T-cell (primary cell): ENCODE measurements at regions not wholly inside any gene's neighbourhood (a gene's known extent, or its start where the extent isn't known, plus 50 kb on each side); places are given as distances from the start of the nearest gene placed in this dataset.
"Not testable (repeated sequence)": the region's sequence is repeated elsewhere in the genome, so short reads cannot be mapped to it uniquely, and the experiment has no call there.

Experiments
- ATAC-seq, 4 experiments: fragments of 200-7000 bp in 3 of 4; fragments of 150-1000 bp in 1 of 4; cut with Tn5 transposase; replicated peaks in 1 of 4; 1 replicate in 3 of 4; 2 replicates in 1 of 4; pipeline ENCODE4 v1.10.0; 2021; ENCODE audit warnings: moderate library complexity in 3 of 4, mild to moderate bottlenecking in 2 of 4, moderate number of reproducible peaks in 1 of 4
- CTCF ChIA-PET, 2 donors: fragments of 300-600 bp; sonication (Branson Sonifier 250); formaldehyde crosslinking; loops; one replicate each; lab custom pipeline; 2022; ENCODE audit warnings: antibody characterized with exemption in 2 of 2; lab: Charles Lee
- POLR2A ChIA-PET, 2 donors: fragments of 300-600 bp; sonication (Branson Sonifier 250); formaldehyde crosslinking; loops; one replicate each; lab custom pipeline; 2022; ENCODE audit warnings: antibody characterized with exemption in 2 of 2; lab: Charles Lee
- DNase-seq, 35 experiments: peaks; one replicate each; pipeline versions ENCODE4 v3.0.0 to v3.0.0-alpha.2; 2013 to 2023
- H3K27ac ChIP-seq: one replicate; pipeline ENCODE4 v1.5.1; 2013; ENCODE audit warnings: low read length
- H3K27me3 ChIP-seq, 2 experiments: replicated peaks in 1 of 2; 1 replicate in 1 of 2; 2 replicates in 1 of 2; pipeline versions ENCODE4 v1.6.1 to v1.7.0; 2013; ENCODE audit warnings: low read length in 1 of 2, mixed read lengths in 1 of 2; ENCODE audit not compliant: control insufficient read depth in 2 of 2, insufficient read depth in 2 of 2; ENCODE audit errors: extremely low read depth in 1 of 2
- H3K36me3 ChIP-seq, 2 donors: 1 replicate in 1 of 2; 2 replicates in 1 of 2; pipeline versions ENCODE4 v1.6.1 to v1.7.0; 2013; ENCODE audit warnings: low read length in 1 of 2; ENCODE audit not compliant: control insufficient read depth in 2 of 2, insufficient read depth in 1 of 2; ENCODE audit errors: extremely low read depth in 1 of 2
- H3K4me1 ChIP-seq, 2 experiments: 1 replicate in 1 of 2; 2 replicates in 1 of 2; pipeline versions ENCODE4 v1.6.1 to v1.7.0; 2013; ENCODE audit warnings: low read length in 2 of 2, mixed read lengths in 1 of 2; ENCODE audit not compliant: insufficient read depth in 2 of 2, control insufficient read depth in 1 of 2; ENCODE audit errors: extremely low read depth in 1 of 2
- H3K4me3 ChIP-seq, 2 donors: 1 replicate in 1 of 2; 2 replicates in 1 of 2; pipeline versions ENCODE4 v1.5.1 to v1.7.0; 2013; ENCODE audit warnings: mild to moderate bottlenecking in 2 of 2, low read length in 1 of 2, moderate library complexity in 1 of 2; ENCODE audit not compliant: control insufficient read depth in 1 of 2; ENCODE audit errors: extremely low read depth in 1 of 2
- H3K9me3 ChIP-seq: 2 replicates; pipeline ENCODE4 v1.7.0; 2013
- H3K27ac Mint-ChIP-seq, 2 donors: one replicate each; pipeline ENCODE4 v1.8.0; 2020 to 2021; ENCODE audit warnings: mild to moderate bottlenecking in 2 of 2, mixed read lengths in 2 of 2
- H3K27me3 Mint-ChIP-seq, 2 donors: one replicate each; pipeline ENCODE4 v1.8.0; 2021 to 2022; ENCODE audit warnings: mixed read lengths in 2 of 2
- H3K36me3 Mint-ChIP-seq: one replicate; pipeline ENCODE4 v1.8.0; 2021; ENCODE audit warnings: mixed read lengths
- H3K4me1 Mint-ChIP-seq, 3 donors: one replicate each; pipeline ENCODE4 v1.8.0; 2020 to 2022; ENCODE audit warnings: mixed read lengths in 3 of 3, mild to moderate bottlenecking in 1 of 3
- H3K4me3 Mint-ChIP-seq, 3 donors: one replicate each; pipeline ENCODE4 v1.8.0; 2020 to 2022; ENCODE audit warnings: mild to moderate bottlenecking in 3 of 3, mixed read lengths in 3 of 3, moderate library complexity in 3 of 3
- H3K9me3 Mint-ChIP-seq, 3 donors: one replicate each; pipeline ENCODE4 v1.8.0; 2020 to 2022; ENCODE audit warnings: mixed read lengths in 3 of 3
- WGBS: methylation state at CpG from one replicate; pipeline ENCODE4 v1.1.5; 2013; ENCODE audit warnings: missing lambda C conversion rate; ENCODE audit not compliant: insufficient coverage; 5-methylcytosine and 5-hydroxymethylcytosine counted together

DNA sequence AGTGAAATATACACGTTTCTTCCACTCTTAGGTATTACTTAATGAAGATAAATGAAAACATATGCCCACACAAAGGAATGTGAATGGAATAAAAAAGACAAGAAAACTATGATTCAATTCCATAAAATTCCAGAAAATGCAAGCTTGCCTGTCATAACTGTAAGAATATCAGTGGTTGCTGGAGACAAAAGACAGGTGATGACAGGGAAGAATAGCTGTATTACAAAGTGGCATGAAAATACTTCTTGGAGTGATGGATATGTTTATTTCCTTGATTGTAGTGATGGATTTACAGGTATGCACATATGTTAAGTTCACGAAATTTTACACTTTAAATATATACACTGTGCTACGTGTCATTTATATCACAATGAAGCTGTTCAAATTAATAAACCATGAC lies 553.3 kb downstream of the HTR1A start:
- Histone ChIP-seq H3K4me1 (no peaks in the 10 kb centered on the region), H3K27ac (no peak overlapping the region), H3K36me3 (no peaks in the 10 kb centered on the region), H3K27me3 (no peaks in the 10 kb centered on the region), H3K9me3 (no peaks in the 10 kb centered on the region), H3K4me3 (no peak overlapping the region)
- DNase-seq (no peak), ATAC-seq (no peak)
- no CpG with 5 or more reads among the region's 3 CpGs for WGBS
- Mint-ChIP-seq H3K27me3 (no peaks in the 10 kb centered on the region), H3K27ac (no peak overlapping the region), H3K36me3 (no peaks in the 10 kb centered on the region), H3K4me1 (no peaks in the 10 kb centered on the region), H3K9me3 (peaks cover 0 to 4% (median 0%) of the 10 kb centered on the region in 3 donors), H3K4me3 (no peak overlapping the region)
- ChIA-PET POLR2A (no interaction called here), CTCF (no interaction called here)

DNA sequence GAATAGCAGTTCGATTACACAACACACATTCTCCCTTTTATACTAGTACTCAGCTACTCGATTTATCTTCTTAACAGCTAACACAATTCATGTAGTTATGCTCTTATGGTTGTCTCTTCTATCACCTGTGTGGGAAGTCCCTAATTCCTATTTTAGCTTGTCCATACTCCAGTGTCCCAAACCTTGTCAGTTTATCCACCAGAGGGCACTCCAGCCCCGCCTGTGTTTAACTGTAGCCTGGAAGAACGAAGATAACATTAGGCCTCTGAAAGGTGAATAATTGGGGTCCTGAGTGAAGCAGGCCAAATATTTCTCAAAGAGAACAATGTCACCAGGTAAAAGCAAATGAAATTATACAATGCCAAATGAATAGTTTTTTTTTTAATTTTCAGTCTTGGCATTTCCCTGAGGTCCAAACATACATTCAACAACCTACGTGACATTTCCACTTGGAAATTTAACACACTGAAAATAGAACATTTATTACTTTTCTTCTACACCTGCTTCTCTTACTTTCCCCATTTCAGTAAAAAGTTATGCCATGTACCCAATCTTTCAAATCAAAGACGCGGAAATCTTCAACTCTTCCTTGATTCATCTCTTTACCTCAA lies 560.7 kb downstream of the HTR1A start:
- 86% methylated on average over 3 of the region's 7 CpGs for WGBS
- CTCF ChIA-PET, result no interaction called here

DNA sequence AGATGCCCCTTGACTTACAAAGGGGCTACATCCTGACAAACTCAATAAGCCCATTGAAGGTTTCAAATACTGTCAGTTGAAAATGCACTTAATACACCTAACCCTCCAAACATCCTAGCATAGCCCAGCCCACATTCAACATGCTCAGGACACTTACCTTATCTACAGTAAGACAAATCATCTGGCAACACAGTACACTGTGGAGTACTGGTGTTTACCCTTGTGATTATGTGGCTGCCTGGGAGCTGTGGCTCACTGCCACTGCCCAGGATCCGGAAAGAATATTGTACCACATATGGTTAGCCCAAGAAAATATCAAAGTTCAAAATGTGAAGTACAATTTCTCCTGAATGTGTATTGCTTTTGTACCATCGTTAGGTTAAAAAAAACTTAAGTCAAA lies 562.2 kb downstream of the HTR1A start:
- no peak overlapping the region for H3K27ac Mint-ChIP-seq
- Histone ChIP-seq H3K4me3 (no peak overlapping the region), H3K4me1 (no peaks in the 10 kb centered on the region), H3K9me3 (no peaks in the 10 kb centered on the region), H3K27ac (no peak overlapping the region), H3K27me3 (no peaks in the 10 kb centered on the region), H3K36me3 (no peaks in the 10 kb centered on the region)
- H3K36me3 Mint-ChIP-seq, result no peaks in the 10 kb centered on the region
- DNase-seq (no peak), ATAC-seq (no peak)
- H3K4me1 Mint-ChIP-seq, result no peaks in the 10 kb centered on the region
- H3K9me3 Mint-ChIP-seq, result peaks cover 0 to 4% (median 0%) of the 10 kb centered on the region in 3 donors
- 20% methylated on average over 1 of the region's 2 CpGs for WGBS
- ChIA-PET POLR2A (no interaction called here), CTCF (no interaction called here)
- H3K4me3 Mint-ChIP-seq, result no peak overlapping the region
- no peaks in the 10 kb centered on the region for H3K27me3 Mint-ChIP-seq

More for the DNA sequence above, 560.7 kb downstream of the HTR1A start:
- Histone ChIP-seq H3K4me3 (no peak overlapping the region), H3K27me3 (no peaks in the 10 kb centered on the region), H3K27ac (no peak overlapping the region), H3K9me3 (no peaks in the 10 kb centered on the region), H3K36me3 (no peaks in the 10 kb centered on the region), H3K4me1 (no peaks in the 10 kb centered on the region)
- no peak overlapping the region for H3K27ac Mint-ChIP-seq
- H3K9me3 Mint-ChIP-seq, result peaks cover 0 to 4% (median 1%) of the 10 kb centered on the region in 3 donors
- no peaks in the 10 kb centered on the region for H3K4me1 Mint-ChIP-seq
- H3K36me3 Mint-ChIP-seq, result no peaks in the 10 kb centered on the region
- H3K4me3 Mint-ChIP-seq, result no peak overlapping the region
- H3K27me3 Mint-ChIP-seq, result no peaks in the 10 kb centered on the region
- DNase-seq, result no peak
- no peak for ATAC-seq
- POLR2A ChIA-PET, result interaction anchor here in 1 of 2 donors (0.7 kb wide), 1 partner anchor 19 kb away, joined by 4 read pairs; no protein-coding TSS in a partner anchor

DNA sequence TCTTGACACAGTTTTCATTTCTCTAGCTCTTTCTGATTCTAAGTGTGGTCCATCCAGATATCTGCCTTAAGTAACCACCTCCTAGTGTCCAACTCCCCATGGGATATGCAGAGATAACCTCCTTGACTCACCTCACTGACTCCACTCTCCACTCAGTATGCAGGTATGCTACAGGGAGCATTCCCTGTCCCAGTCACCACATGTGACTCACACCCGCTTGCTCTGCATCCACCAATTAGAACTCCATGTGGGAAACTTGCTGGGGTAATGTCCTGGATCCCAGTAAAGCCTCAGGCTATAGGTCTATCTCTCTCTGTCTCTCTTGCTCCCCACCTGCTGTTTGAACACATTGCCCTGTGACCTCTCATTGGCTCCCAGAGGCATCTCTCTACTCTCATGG lies 563.9 kb downstream of the HTR1A start:
- Mint-ChIP-seq H3K4me1 (no peaks in the 10 kb centered on the region), H3K36me3 (no peaks in the 10 kb centered on the region), H3K9me3 (peaks cover 0 to 4% (median 3%) of the 10 kb centered on the region in 3 donors), H3K27ac (no peak overlapping the region), H3K27me3 (no peaks in the 10 kb centered on the region), H3K4me3 (no peak overlapping the region)
- Histone ChIP-seq H3K36me3 (no peaks in the 10 kb centered on the region), H3K27me3 (no peaks in the 10 kb centered on the region), H3K27ac (no peak overlapping the region), H3K9me3 (no peaks in the 10 kb centered on the region), H3K4me3 (no peak overlapping the region), H3K4me1 (no peaks in the 10 kb centered on the region)
- 100% methylated on average over 1 of the region's 1 CpG for WGBS
- DNase-seq, result no peak
- CTCF ChIA-PET, result no interaction called here
- POLR2A ChIA-PET, result no interaction called here
- no peak for ATAC-seq

DNA sequence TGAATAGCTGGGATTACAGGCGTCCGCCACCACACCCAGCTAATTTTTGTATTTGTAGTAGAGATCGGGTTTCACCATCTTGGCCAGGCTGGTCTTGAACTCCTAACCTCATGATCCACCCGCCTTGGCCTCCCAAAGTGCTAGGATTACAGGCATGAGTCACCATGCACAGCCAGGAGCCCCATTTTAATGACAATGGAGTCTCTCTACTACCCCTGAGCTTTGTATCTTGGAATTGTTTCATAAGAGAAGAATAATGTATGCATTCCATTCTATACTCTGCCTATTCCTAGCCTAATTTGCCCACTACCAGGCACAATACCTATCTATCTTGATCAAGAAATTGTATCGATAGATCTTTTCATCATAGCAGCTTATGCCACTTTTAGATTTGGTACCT lies 574.1 kb downstream of the HTR1A start:
- H3K4me3 ChIP-seq, H3K36me3 Mint-ChIP-seq, H3K9me3 ChIP-seq, CTCF ChIA-PET, H3K27ac ChIP-seq, H3K27me3 Mint-ChIP-seq, H3K27me3 ChIP-seq, H3K4me1 ChIP-seq, H3K27ac Mint-ChIP-seq, H3K4me1 Mint-ChIP-seq, H3K36me3 ChIP-seq, ATAC-seq, DNase-seq, H3K4me3 Mint-ChIP-seq, H3K9me3 Mint-ChIP-seq, POLR2A ChIA-PET: not testable (repeated sequence)
- no CpG with 5 or more reads among the region's 5 CpGs for WGBS

DNA sequence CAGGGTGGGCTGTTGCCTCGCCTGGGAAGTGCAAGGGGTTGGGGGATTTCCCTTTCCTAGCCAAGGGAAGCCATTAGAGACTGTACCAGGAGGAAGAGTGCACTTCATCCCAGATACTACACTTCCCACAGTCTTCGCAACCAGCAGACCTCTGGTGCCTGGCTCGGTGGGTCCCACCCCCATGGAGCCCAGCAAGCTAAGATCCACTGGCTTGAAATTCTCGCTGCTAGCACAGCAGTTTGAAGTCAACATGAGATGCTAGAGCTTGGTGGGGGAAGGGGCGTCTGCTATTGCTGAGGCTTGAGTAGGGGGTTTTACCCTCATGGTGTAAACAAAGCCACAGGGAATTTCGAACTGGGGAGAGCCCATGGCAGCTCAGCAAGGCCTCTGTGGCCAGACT lies 586.4 kb downstream of the HTR1A start:
- no peak overlapping the region for H3K27ac ChIP-seq
- no peaks in the 10 kb centered on the region for H3K36me3 ChIP-seq
- ATAC-seq (no peak), DNase-seq (no peak)
- no peaks in the 10 kb centered on the region for H3K9me3 ChIP-seq
- CTCF ChIA-PET, result no interaction called here
- Mint-ChIP-seq H3K4me1 (no peaks in the 10 kb centered on the region), H3K4me3 (no peak overlapping the region), H3K27ac (no peak overlapping the region), H3K9me3 (peaks cover 12 to 24% (median 15%) of the 10 kb centered on the region in 3 donors), H3K36me3 (no peaks in the 10 kb centered on the region), H3K27me3 (no peaks in the 10 kb centered on the region)
- H3K27me3 ChIP-seq, result no peaks in the 10 kb centered on the region
- H3K4me1 ChIP-seq, result no peaks in the 10 kb centered on the region
- POLR2A ChIA-PET, result no interaction called here
- H3K4me3 ChIP-seq, result no peak overlapping the region
- WGBS, result 50% methylated on average over 2 of the region's 6 CpGs

DNA sequence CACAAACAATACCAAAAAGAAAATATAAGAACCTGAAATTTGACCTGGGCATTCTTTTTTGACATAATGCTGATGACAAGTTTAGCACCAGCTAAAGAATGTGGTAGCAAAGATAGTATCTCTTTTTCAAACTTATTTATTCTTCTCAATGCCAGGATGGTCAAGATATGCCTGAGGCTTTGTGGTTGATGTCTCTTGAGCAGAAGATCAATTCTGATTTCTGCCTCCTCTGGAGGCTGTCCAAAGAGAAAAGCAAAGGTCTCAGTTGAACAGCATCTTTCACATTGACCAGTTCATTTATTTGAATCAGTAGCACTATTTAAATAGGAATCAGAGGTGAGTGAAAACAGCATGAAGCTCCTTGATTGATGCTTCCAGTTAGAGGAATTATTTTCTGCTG lies 588.2 kb downstream of the HTR1A start:
- no peak for ATAC-seq
- no peaks in the 10 kb centered on the region for H3K27me3 ChIP-seq
- Mint-ChIP-seq H3K27ac (no peak overlapping the region), H3K36me3 (no peaks in the 10 kb centered on the region), H3K27me3 (no peaks in the 10 kb centered on the region), H3K4me3 (no peak overlapping the region), H3K4me1 (no peaks in the 10 kb centered on the region), H3K9me3 (peaks cover 8 to 20% (median 9%) of the 10 kb centered on the region in 3 donors)
- no peaks in the 10 kb centered on the region for H3K4me1 ChIP-seq
- no peaks in the 10 kb centered on the region for H3K9me3 ChIP-seq
- POLR2A ChIA-PET, result interaction anchor here in 1 of 2 donors (0.5 kb wide), 1 partner anchor 14 kb away, joined by 4 read pairs; no protein-coding TSS in a partner anchor
- no peaks in the 10 kb centered on the region for H3K36me3 ChIP-seq
- CTCF ChIA-PET, result no interaction called here
- DNase-seq, result no peak
- H3K4me3 ChIP-seq, result no peak overlapping the region
- no peak overlapping the region for H3K27ac ChIP-seq
